Neuronal stem cell (in vitro differentiated cells): ENCODE measurements at regions not wholly inside any gene's neighbourhood (a gene's known extent, or its start where the extent isn't known, plus 50 kb on each side); places are given as distances from the start of the nearest gene placed in this dataset.
A peak's percentile ranks its signal among the peaks of the same experiment; 100 is the strongest.
"Not testable (repeated sequence)": the region's sequence is repeated elsewhere in the genome, so short reads cannot be mapped to it uniquely, and the experiment has no call there.

Experiments
- DNase-seq: peaks from one replicate; pipeline ENCODE4 v3.0.0-alpha.2; 2013; ENCODE audit warnings: low spot score
- H2AFZ ChIP-seq: one replicate; pipeline ENCODE4 v1.6.1; 2013; ENCODE audit warnings: mild to moderate bottlenecking, low read length, inconsistent platforms
- H2AK5ac ChIP-seq: 2 replicates; pipeline ENCODE4 v1.6.1; 2013; ENCODE audit warnings: low read depth, mild to moderate bottlenecking, inconsistent platforms, low read length, moderate library complexity, mixed read lengths
- H2BK120ac ChIP-seq: 2 replicates; pipeline ENCODE4 v1.6.1; 2013; ENCODE audit warnings: low read depth, mild to moderate bottlenecking, inconsistent platforms, low read length, moderate library complexity, mixed read lengths
- H2BK12ac ChIP-seq: one replicate; pipeline ENCODE4 v1.6.1; 2013; ENCODE audit warnings: low read length, inconsistent platforms
- H2BK15ac ChIP-seq: 2 replicates; pipeline ENCODE4 v1.6.1; 2013; ENCODE audit warnings: mild to moderate bottlenecking, low read length, inconsistent platforms, mixed read lengths
- H2BK5ac ChIP-seq: one replicate; pipeline ENCODE4 v1.6.1; 2013; ENCODE audit warnings: inconsistent platforms, mild to moderate bottlenecking, low read length, moderate library complexity
- H3K14ac ChIP-seq: one replicate; pipeline ENCODE4 v1.6.1; 2013; ENCODE audit warnings: low read length, inconsistent platforms
- H3K18ac ChIP-seq: 2 replicates; pipeline ENCODE4 v1.6.1; 2013; ENCODE audit warnings: low read length, inconsistent platforms
- H3K23ac ChIP-seq: 2 replicates; pipeline ENCODE4 v1.6.1; 2013; ENCODE audit warnings: low read depth, mild to moderate bottlenecking, mixed read lengths, low read length, inconsistent platforms; ENCODE audit not compliant: poor library complexity
- H3K27ac ChIP-seq: replicated peaks from 3 replicates; pipeline ENCODE4 v1.5.1; 2013; ENCODE audit warnings: low read length, inconsistent platforms
- H3K27me3 ChIP-seq, 3 experiments: 2 replicates each; pipeline ENCODE4 v1.6.1; 2013; ENCODE audit warnings: low read length in 3 of 3, mild to moderate bottlenecking in 2 of 3, inconsistent platforms in 1 of 3, low read depth in 1 of 3, mixed read lengths in 1 of 3, moderate library complexity in 1 of 3; ENCODE audit not compliant: control insufficient read depth in 3 of 3, insufficient read depth in 3 of 3
- H3K36me3 ChIP-seq, 2 donors: replicated peaks in 1 of 2; 2 replicates each; pipeline ENCODE4 v1.6.1; 2013; ENCODE audit warnings: low read length in 2 of 2; ENCODE audit not compliant: control insufficient read depth in 2 of 2, insufficient read depth in 2 of 2
- H3K4ac ChIP-seq: 2 replicates; pipeline ENCODE4 v1.6.1; 2013; ENCODE audit warnings: inconsistent platforms, mild to moderate bottlenecking, low read length, moderate library complexity
- H3K4me1 ChIP-seq, 2 donors: 1 replicate in 1 of 2; 2 replicates in 1 of 2; pipeline ENCODE4 v1.6.1; 2013; ENCODE audit warnings: low read length in 2 of 2, low read depth in 1 of 2; ENCODE audit not compliant: control insufficient read depth in 2 of 2, insufficient read depth in 1 of 2
- H3K4me2 ChIP-seq: one replicate; pipeline ENCODE4 v1.6.1; 2013; ENCODE audit warnings: mild to moderate bottlenecking, low read length, inconsistent platforms; ENCODE audit not compliant: insufficient read depth, poor library complexity, severe bottlenecking
- H3K4me3 ChIP-seq, 2 donors: 2 replicates each; pipeline ENCODE4 v1.5.1; 2013; ENCODE audit warnings: low read length in 2 of 2, mild to moderate bottlenecking in 2 of 2, inconsistent platforms in 1 of 2, moderate library complexity in 1 of 2
- H3K79me1 ChIP-seq: one replicate; pipeline ENCODE4 v1.6.1; 2013; ENCODE audit warnings: low read depth, mild to moderate bottlenecking, inconsistent platforms, low read length, moderate library complexity
- H3K9ac ChIP-seq: one replicate; pipeline ENCODE4 v1.6.1; 2013; ENCODE audit warnings: mild to moderate bottlenecking, low read depth, low read length, inconsistent platforms; ENCODE audit not compliant: poor library complexity
- H3K9me3 ChIP-seq, 2 donors: replicated peaks in 1 of 2; 2 replicates each; pipeline versions ENCODE3 to v1.6.1; 2013; ENCODE audit warnings: low read length in 2 of 2, mild to moderate bottlenecking in 2 of 2, inconsistent platforms in 1 of 2, low read depth in 1 of 2, mixed read lengths in 1 of 2, moderate library complexity in 1 of 2; ENCODE audit not compliant: control insufficient read depth in 2 of 2, insufficient read depth in 1 of 2
- H4K8ac ChIP-seq: one replicate; pipeline ENCODE4 v1.6.1; 2013; ENCODE audit warnings: low read depth, mild to moderate bottlenecking, inconsistent platforms, low read length, moderate library complexity
- H4K91ac ChIP-seq: one replicate; pipeline ENCODE4 v1.6.1; 2013; ENCODE audit warnings: low read length, low read depth, mild to moderate bottlenecking, inconsistent platforms; ENCODE audit not compliant: poor library complexity
- WGBS, 2 donors: extraction: QIAGEN DNeasy Blood & Tissue Kit; methylation state at CpG; one replicate each; pipeline ENCODE4 v1.1.7; 2013; ENCODE audit warnings: missing lambda C conversion rate in 2 of 2, mixed read lengths in 1 of 2; ENCODE audit not compliant: insufficient read length in 2 of 2, insufficient replicate concordance in 1 of 2; ENCODE audit errors: extremely low coverage in 2 of 2; 5-methylcytosine and 5-hydroxymethylcytosine counted together

- H3K4me2 ChIP-seq, H2BK15ac ChIP-seq, H3K79me1 ChIP-seq, H3K23ac ChIP-seq, H2BK120ac ChIP-seq, H2BK12ac ChIP-seq, H2AFZ ChIP-seq, H2BK5ac ChIP-seq, H3K14ac ChIP-seq, H3K4ac ChIP-seq, DNase-seq, H3K4me3 ChIP-seq, H4K91ac ChIP-seq, H3K27me3 ChIP-seq, H4K8ac ChIP-seq, H3K9me3 ChIP-seq, H3K9ac ChIP-seq, H3K36me3 ChIP-seq, H2AK5ac ChIP-seq, H3K18ac ChIP-seq: not testable (repeated sequence)
- WGBS, 2 donors: no CpG with 5 or more reads among the region's 2 CpGs
- Histone ChIP-seq H3K27ac (peak overlapping the region; percentile 64), H3K4me1 (peaks cover 6 to 17% of the 10 kb centered on the region in 2 donors)
Observed at GRCh38 chr2:55124682-55125081, 74.4 kb upstream of the RTN4 start.

- WGBS, 2 donors: no CpG with 5 or more reads among the region's 2 CpGs
- Histone ChIP-seq H3K36me3 (no peaks in the 10 kb centered on the region), H2AK5ac (no peak overlapping the region), H2AFZ (peak overlapping the region; percentile 74), H3K27me3 (no peaks in the 10 kb centered on the region), H3K9me3 (peaks cover 0 to 7% of the 10 kb centered on the region in 2 donors), H3K14ac (no peak overlapping the region), H3K23ac (no peak overlapping the region), H4K8ac (no peak overlapping the region), H2BK12ac (no peak overlapping the region), H3K79me1 (no peaks in the 10 kb centered on the region), H3K27ac (peak overlapping the region; percentile 64), H3K18ac (no peak overlapping the region), H3K4me2 (no peak overlapping the region), H3K4ac (no peak overlapping the region), H2BK15ac (no peak overlapping the region), H2BK120ac (no peak overlapping the region), H3K4me3 (no peak overlapping the region), H3K9ac (no peak overlapping the region), H4K91ac (no peak overlapping the region), H3K4me1 (peaks cover 8 to 26% of the 10 kb centered on the region in 2 donors), H2BK5ac (no peak overlapping the region)
- peak; percentile 80 for DNase-seq
Observed at GRCh38 chr2:55123851-55124269, 73.6 kb upstream of the RTN4 start.

- H3K27me3 ChIP-seq: no peaks in the 10 kb centered on the region
- no peak overlapping the region for H2BK15ac ChIP-seq
- no peak overlapping the region for H3K27ac ChIP-seq
- H3K4me3 ChIP-seq: no peak overlapping the region
- WGBS, 2 donors: no CpG with 5 or more reads among the region's 8 CpGs
- peak overlapping the region; percentile 76 for H2AFZ ChIP-seq
- H3K14ac ChIP-seq: no peak overlapping the region
- no peak overlapping the region for H2BK5ac ChIP-seq
- no peak for DNase-seq
- H3K79me1 ChIP-seq: no peaks in the 10 kb centered on the region
- H3K4ac ChIP-seq: no peak overlapping the region
- no peaks in the 10 kb centered on the region for H3K36me3 ChIP-seq
- no peak overlapping the region for H2BK12ac ChIP-seq
- H2AK5ac ChIP-seq: no peak overlapping the region
- H3K23ac ChIP-seq: no peak overlapping the region
- no peak overlapping the region for H2BK120ac ChIP-seq
- H3K18ac ChIP-seq: no peak overlapping the region
- no peak overlapping the region for H4K8ac ChIP-seq
- H3K4me2 ChIP-seq: no peak overlapping the region
- H3K4me1 ChIP-seq: peaks cover 10 to 30% of the 10 kb centered on the region in 2 donors
- H3K9me3 ChIP-seq: peaks cover 0 to 7% of the 10 kb centered on the region in 2 donors
- H3K9ac ChIP-seq: no peak overlapping the region
- no peak overlapping the region for H4K91ac ChIP-seq
Observed at GRCh38 chr2:55120634-55121359, 70.5 kb upstream of the RTN4 start.

GRCh38 chr2:55119711-55120487, 69.6 kb upstream of the RTN4 start:
- no CpG with 5 or more reads among the region's 10 CpGs for WGBS, 2 donors
- Histone ChIP-seq H3K27me3 (no peaks in the 10 kb centered on the region), H3K4me3 (no peak overlapping the region), H3K27ac (no peak overlapping the region), H3K9ac (no peak overlapping the region), H3K4ac (no peak overlapping the region), H3K9me3 (peaks cover 0 to 4% of the 10 kb centered on the region in 2 donors), H2BK15ac (no peak overlapping the region), H2AFZ (peak overlapping the region; percentile 76), H4K91ac (no peak overlapping the region), H4K8ac (no peak overlapping the region), H3K4me2 (no peak overlapping the region), H3K4me1 (peaks cover 12 to 30% of the 10 kb centered on the region in 2 donors), H2BK5ac (no peak overlapping the region), H3K14ac (no peak overlapping the region), H3K79me1 (no peaks in the 10 kb centered on the region), H3K36me3 (no peaks in the 10 kb centered on the region), H3K18ac (peak overlapping the region; percentile 76), H2BK12ac (peak overlapping the region; percentile 31), H2BK120ac (no peak overlapping the region), H2AK5ac (peak overlapping the region; percentile 13), H3K23ac (no peak overlapping the region)
- no peak for DNase-seq
